ENCODE measurements at regions not wholly inside any gene's neighbourhood (a gene's known extent, or its start where the extent isn't known, plus 50 kb on each side); places are given as distances from the start of the nearest gene placed in this dataset.
"Not testable (repeated sequence)": the region's sequence is repeated elsewhere in the genome, so short reads cannot be mapped to it uniquely, and the experiment has no call there.

DNA sequence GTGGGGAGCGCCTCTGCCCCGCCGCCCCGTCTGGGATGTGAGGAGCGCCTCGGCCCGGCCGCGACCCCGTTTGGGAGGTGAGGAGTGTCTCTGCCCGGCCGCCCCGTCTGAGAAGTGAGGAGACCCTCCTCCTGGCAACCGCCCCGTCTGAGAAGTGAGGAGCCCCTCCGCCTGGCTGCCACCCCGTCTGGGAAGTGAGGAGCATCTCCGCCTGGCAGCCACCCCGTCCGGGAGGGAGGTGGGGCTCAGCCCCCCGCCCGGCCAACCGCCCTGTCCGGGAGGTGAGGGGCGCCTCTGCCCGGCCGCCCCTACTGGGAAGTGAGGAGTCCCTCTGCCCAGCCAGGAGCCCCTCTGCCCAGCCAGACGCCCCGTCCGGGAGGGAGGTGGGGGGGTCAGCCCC lies 61.8 kb upstream of the SVIL start:
- TF ChIP-seq, protein P1, sequence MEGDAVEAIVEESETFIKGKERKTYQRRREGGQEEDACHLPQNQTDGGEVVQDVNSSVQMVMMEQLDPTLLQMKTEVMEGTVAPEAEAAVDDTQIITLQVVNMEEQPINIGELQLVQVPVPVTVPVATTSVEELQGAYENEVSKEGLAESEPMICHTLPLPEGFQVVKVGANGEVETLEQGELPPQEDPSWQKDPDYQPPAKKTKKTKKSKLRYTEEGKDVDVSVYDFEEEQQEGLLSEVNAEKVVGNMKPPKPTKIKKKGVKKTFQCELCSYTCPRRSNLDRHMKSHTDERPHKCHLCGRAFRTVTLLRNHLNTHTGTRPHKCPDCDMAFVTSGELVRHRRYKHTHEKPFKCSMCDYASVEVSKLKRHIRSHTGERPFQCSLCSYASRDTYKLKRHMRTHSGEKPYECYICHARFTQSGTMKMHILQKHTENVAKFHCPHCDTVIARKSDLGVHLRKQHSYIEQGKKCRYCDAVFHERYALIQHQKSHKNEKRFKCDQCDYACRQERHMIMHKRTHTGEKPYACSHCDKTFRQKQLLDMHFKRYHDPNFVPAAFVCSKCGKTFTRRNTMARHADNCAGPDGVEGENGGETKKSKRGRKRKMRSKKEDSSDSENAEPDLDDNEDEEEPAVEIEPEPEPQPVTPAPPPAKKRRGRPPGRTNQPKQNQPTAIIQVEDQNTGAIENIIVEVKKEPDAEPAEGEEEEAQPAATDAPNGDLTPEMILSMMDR (IDR thresholded peaks at IDR 0.05), result not testable (repeated sequence)
- not testable (repeated sequence) for TF ChIP-seq POLR2A (IDR thresholded peaks at IDR 0.05)

Measured in thyroid gland (tissue), 4 donors.